ENCODE measurements at regions not wholly inside any gene's neighbourhood (a gene's known extent, or its start where the extent isn't known, plus 50 kb on each side); places are given as distances from the start of the nearest gene placed in this dataset.

- TF ChIP-seq POLR2A (IDR thresholded peaks at IDR 0.05): no peak
- TF ChIP-seq, protein P1, sequence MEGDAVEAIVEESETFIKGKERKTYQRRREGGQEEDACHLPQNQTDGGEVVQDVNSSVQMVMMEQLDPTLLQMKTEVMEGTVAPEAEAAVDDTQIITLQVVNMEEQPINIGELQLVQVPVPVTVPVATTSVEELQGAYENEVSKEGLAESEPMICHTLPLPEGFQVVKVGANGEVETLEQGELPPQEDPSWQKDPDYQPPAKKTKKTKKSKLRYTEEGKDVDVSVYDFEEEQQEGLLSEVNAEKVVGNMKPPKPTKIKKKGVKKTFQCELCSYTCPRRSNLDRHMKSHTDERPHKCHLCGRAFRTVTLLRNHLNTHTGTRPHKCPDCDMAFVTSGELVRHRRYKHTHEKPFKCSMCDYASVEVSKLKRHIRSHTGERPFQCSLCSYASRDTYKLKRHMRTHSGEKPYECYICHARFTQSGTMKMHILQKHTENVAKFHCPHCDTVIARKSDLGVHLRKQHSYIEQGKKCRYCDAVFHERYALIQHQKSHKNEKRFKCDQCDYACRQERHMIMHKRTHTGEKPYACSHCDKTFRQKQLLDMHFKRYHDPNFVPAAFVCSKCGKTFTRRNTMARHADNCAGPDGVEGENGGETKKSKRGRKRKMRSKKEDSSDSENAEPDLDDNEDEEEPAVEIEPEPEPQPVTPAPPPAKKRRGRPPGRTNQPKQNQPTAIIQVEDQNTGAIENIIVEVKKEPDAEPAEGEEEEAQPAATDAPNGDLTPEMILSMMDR (IDR thresholded peaks at IDR 0.05): no peak
Observed at GRCh38 chr3:31307131-31307785, 225.5 kb upstream of the STT3B start.

Data from esophagus squamous epithelium (tissue), 4 donors.